DND-41 (cell line): ENCODE measurements at regions not wholly inside any gene's neighbourhood (a gene's known extent, or its start where the extent isn't known, plus 50 kb on each side); places are given as distances from the start of the nearest gene placed in this dataset.

Source experiments
- CTCF ChIP-seq: IDR thresholded peaks from 2 replicates; pipeline ENCODE4 v1.5.1; 2012; ENCODE audit warnings: borderline replicate concordance, low read length, moderate library complexity, mild to moderate bottlenecking; ENCODE audit not compliant: poor library complexity, severe bottlenecking; ENCODE audit errors: extremely low read depth
- EZH2 ChIP-seq: IDR thresholded peaks from 3 replicates; pipeline ENCODE4 v1.6.1; 2012; ENCODE audit warnings: borderline replicate concordance, low read depth, mild to moderate bottlenecking, moderate library complexity, low read length, inconsistent platforms; ENCODE audit not compliant: severe bottlenecking

- TF ChIP-seq CTCF (no peak), EZH2 (no peak)
These were observed 126.0 kb upstream of the CRY1 start for GRCh38 chr12:107219301-107219700.
